ENCODE measurements at regions not wholly inside any gene's neighbourhood (a gene's known extent, or its start where the extent isn't known, plus 50 kb on each side); places are given as distances from the start of the nearest gene placed in this dataset.

DNA sequence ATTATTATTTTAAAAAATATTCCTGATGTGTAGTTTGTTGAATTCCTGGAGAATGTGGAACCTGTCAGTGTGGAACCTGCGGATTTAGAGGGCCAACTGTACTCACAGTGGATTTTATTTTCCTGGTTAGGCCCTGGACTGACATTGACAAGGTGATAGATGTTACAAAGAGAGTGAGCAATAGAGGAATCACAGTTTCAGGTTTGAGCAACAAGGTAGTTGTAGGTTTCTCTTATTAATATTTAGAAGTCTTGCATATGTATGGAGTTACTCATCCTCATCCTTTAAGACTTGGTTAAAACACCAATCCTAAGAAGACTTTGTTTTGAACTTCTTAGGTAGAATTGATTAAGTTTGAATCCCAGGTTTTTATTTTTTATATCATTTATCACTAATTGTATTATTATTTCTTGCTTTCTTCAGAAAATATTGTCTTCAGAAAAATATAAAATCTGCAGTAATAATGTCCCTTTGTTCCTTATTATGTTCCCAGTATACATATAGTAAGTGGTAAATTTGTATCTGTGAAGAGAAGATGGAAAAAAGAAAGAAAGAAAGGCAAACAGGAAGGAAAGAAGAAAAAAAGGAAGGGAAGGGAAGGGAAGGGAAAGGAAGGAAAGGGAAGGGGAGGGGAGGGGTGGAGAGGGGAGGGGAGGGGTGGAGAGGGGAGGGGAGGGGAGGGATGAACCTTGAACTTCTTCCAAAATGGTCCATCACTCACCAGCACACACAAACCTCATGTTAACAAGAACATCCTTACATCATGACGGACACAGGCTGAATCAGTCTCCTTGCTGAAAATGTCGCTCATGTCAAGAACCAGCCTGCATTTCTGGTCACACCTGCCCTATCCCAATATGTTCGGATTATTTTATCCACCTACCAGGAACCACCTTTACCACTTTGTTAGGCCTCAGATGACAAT lies 867.2 kb downstream of the CDH11 start:
- DNase-seq = no peak

DNA sequence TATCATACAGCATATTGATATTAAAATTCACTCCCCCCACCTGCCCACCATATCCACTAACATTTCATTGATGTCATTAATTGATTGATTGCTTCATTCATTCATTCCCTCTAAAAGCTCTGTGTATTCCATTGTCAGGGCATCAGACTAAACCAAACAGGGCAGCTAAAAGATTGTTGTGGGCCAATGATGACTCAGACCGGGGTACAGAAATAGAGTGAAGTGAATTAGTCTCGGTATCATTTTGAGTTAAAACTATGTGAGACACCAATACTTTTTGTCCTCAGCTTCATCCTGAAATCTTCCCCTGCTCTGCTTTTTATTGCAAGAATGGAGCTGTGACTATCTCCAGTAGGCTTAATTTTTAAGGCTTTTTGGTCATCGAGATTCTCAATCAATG lies 868.3 kb downstream of the CDH11 start:
- DNase-seq = no peak

DNA sequence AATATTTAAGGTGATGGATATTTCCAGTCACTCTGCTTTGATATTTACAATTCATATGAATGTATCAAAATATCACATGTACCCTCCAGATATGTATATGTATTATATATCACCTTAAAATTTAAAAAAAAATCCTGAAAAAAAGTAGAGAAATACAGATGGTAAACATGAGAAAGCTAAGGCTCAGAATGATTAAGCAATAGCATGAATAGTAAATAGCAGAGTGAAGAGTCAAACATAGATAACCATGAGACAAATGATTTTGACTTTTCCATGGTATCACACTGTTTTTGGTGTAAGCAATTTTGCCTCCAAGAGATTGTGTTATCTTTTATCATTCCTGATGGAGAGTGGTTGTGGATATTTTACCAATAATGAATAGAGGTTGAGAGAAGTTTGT lies 868.8 kb downstream of the CDH11 start:
- no peak for DNase-seq

DNA sequence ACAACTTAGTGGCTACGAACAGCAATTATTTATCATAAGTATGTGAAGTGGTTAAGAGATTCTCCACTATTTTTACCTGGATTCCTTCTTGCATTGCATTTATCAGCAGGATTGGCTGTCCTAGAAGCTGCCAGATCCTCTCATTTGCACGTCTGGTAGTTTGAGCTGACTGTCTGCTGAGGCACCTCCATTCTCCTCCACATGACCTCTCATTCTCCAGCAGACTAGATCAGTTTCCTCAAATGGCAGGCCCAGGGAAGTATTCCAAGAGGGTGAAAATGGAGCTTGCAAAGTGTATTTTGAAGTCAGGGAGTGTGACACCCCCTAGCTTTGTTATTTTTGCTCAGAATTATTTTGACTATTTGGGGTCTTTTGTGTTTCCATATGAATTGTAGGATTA lies 870.1 kb downstream of the CDH11 start:
- no peak for DNase-seq

DNA sequence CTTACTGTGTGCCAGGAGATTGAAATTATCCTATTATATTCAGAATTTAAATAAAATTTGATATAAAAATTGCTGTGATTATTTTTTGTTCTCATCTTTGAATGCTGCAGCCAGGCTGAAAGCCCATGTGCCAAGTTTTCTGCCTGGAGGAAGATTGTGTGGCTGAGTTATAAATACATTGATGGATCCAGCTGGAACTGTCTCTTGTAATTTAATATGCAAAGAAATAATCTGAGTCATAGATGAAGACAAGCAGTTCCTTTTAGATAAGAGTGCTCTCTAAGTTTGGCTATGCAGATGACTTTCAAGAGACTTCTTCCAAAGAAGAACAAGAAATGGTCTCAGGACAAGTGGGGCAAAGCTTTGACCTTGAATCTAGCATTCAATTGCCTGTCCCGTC lies 871.0 kb downstream of the CDH11 start:
- peak in 7 of 58 donors; percentile 2 to 67 (median 21) for DNase-seq

DNA sequence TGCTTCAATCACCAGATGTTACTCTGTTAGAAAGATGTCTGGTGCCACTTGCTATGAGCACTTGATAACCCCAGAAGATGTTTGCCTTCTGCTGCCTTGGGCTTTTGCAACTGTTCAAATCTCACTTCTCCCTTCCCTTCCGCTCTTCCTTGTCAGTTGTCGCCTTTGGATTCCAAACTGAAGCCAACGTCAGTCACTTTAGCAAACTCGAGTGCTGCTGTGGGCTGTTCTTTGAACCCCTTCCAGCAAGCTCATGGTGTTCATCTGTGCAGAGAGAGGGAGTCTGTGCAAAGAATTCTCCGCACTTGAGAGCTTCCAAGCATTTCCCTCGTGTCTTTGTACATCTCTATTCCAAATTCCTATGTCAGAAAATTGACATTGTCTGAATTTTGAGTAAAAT lies 879.4 kb downstream of the CDH11 start:
- peak in 30 of 58 donors; percentile 1 to 72 (median 20) for DNase-seq

DNA sequence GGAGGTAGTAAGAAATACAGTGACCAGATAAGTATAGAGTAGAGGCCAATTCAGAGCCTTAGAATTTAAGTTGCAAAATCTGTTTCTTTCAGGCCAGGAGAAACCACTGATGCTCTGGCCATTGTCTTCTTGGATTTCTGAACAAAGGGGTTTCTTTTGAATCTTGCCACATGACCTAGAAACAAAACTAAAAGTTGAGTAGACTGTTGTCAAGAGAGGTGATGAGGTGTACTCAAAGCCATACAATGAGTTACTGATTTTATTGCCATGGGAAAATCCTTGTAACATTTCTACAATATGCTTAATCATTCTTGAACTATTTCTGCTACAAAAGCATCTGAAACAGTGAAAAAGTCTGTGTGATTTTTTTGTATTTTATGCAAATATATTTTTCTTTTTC lies 881.3 kb downstream of the CDH11 start:
- DNase-seq = no peak

DNA sequence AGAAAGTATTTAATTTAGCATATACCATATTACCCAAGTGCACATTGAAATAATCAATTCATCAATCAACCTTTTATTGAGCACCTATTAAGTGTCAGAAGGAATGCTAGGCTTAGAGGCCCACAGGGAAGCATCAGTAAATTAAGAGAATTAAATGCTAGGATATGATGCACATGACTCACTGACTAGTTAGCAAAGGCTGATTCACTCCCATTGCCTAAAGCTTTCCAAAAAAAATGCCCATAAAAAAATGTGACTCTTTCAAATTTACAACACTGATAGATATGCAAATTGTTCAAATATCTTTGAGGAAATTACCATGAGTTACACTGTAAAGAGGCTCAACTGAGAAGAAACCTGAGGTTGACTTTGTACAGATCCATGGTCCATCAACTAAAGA lies 883.3 kb downstream of the CDH11 start:
- no peak for DNase-seq

DNA sequence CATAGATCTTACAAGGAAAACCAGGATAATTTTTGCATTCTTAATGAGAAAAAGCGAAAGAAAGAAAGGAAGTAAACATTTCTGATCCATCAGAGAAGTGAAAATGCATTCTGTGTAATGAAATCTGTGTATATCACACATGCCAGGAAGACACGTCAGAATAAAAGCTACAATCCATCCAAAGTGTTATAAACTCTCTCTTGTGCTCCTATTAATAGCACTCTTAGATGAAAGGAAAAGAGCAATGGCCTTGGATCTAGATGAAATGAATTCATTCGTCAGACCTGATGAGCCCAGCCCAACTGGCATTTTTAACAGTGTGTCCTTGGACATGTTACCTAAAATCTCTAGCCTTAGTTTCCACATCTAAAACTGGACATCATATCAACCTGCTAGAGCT lies 885.5 kb downstream of the CDH11 start:
- no peak for DNase-seq

DNA sequence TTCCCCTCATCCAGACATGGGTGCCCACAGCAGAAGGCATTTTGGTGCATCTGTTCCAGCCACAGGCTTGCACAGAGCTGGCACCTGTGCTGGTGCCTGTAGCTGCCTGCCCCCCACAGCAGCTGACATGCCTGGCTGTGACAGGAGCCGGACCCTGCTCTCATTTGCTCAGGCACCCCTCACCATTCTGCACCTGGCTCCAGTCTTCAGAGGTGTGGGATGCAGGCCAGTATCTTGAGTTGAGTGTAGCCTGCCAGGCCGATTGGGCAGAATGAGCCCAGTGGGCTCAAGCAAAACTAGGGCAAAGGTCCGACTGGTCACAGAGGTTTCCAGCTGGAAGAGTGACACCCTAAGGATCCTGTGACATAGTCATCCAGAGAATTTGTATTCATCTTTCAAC lies 887.7 kb downstream of the CDH11 start:
- DNase-seq = no peak

DNA sequence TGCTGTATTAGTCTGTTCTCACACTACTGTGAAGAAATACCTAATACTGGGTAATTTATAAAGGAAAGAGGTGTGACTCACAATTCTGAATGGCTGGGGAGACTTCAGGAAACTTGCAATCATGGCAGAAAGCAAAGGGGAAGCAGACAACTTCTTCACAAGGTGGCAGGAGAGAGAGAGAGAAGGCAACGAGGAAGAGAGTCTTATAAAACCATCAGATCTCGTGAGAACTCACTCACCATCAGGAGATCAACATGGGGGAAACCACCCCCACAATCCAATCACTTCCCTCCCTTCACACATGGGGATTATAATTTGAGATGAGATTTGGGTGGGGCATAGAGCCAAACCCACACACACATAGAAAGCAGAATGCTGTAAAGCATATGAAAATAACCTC lies 896.2 kb downstream of the CDH11 start:
- DNase-seq = no peak

DNA sequence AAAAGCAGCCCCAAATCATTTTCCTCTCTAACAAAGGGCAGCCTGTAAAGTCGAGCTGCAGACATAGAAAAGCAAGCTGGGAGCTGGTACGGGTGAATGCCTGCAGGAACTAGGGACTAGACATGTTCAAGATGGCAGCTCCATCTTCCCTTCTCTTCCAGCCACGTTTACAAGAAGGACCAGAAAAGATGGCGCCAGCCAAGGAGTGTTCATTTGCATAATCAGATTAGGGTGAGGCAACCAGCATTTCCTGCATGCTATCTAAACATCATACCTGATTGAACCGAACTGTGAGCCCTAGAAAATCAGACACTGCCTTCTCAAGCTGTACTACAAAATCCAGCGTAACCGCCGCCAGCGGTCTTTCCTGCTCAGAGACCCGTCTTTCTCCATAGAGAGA lies 896.8 kb downstream of the CDH11 start:
- DNase-seq = no peak

DNA sequence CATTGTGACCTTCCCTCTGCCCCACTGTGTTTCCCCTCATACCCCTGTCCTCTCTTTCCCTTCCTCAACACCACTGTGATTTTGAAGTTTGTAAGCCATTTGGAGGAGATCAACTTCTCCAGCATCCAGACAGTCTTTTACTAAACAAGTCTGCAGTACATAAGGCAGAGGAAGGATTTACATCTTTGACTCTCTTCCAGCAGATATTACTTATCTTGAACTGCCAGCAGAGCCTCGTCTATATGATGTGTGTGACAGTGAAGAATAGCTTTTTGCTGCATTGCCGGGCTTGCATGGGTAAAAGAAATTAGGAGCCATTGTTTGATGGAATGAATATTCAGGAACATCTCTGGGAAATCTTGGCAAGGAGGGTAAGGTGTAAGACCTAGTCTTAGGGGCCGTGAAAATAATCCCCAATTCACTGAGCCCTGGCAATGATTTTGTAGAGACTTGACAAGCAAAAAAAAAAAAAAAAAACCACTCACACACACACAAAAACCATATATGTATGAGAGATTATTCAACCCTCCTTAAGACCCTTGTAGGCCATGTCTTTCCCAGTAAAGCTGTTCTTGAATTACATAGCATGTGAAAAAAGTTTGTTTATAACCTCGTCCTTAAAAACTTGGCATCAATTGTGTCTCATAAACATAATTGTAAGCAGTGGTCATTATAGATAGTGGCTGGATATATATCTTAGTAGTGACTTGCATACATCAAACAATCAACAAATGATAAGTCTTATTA lies 903.9 kb downstream of the CDH11 start:
- DNase-seq = no peak

DNA sequence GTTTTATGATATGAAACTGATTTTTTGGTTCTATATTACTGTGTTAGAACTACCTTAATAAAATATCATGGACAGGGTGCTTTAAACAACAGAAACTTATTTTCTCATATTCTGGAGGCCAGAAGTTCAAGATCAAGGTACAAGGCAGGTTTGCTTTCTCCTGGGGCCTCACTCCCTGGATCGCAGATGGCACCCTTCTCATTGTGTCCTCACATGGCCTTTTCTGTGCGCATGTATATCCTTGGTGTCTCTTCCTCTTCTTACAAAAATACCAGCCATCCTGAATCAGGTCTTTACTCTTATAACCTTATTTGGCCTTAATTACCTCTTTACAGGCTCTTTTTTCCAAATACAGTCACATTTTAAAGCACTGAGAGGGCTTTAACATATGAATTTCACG lies 906.1 kb downstream of the CDH11 start:
- DNase-seq = no peak

DNA sequence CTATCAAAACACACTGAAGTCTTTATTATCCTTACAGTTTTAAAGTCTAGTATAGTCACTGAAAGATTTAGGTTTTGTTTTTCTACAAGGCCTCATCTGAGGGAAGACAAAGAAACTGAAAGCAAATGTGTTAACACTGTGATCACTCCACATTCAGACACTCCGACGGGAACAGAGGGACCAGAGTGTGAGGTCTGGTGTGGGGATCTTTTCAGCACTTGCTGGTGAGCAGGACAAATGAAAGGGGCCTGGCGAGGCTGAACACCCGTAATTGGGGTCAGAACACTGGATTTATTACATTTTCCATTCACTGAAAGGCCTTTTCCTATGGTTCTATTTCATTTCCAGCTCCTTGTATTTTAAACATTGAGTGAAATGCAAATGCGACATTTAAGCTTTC lies 910.5 kb downstream of the CDH11 start:
- DNase-seq = no peak

DNA sequence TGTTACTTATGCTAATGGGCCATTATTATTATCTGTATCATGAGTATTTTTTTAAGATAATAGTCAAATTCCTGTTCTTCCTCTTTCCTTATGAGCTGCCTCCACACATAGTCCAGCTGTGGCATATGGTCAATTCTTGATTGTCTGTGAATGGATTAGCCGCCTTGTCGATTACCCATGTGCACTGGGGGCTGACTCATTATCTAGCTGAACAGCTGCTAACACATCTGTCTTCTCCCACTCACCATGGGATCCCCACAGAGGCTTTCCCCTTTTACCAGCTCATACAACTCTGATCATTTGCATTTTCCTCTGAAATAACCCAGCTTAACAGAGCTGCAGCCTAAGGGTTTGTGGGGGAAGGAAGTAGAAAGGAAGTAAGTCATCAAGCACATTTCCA lies 915.0 kb downstream of the CDH11 start:
- no peak for DNase-seq

DNA sequence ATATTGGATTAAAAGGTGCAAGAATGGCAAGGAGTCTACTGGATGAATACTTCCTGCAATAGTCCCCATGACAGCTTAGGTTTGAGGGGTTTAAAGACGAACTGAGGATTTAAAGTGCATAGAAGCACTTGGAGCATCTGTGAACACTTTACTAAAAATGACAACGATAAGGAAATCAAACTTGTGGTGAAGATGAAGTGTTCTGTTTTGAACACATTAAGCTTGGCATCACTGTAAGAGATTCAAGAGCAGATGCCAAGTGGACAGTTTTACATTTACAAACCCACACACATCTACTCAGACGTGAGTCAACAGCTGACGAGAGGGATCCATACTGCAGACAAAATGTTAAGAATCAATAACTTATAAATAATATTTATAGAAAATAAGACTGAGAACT lies 918.7 kb downstream of the CDH11 start:
- DNase-seq = no peak

DNA sequence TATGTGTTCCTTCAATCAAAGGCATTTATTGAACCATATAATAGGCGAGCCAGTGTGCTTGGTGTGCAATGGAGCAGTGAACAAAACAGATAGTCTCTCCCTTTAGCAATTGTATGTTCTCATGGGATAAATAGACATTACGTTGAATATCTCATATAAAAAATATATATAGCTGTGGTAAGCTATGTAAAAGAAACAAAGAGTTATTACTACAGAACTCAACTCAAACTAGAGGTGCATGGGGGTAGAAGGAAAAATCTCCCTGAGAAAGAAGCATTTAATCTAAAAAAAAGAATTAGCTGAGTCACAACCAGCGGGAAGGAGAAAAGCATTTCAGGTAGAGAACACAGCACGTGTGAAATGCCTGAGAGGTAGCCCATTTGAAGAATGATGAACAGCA lies 919.3 kb downstream of the CDH11 start:
- no peak for DNase-seq

DNA sequence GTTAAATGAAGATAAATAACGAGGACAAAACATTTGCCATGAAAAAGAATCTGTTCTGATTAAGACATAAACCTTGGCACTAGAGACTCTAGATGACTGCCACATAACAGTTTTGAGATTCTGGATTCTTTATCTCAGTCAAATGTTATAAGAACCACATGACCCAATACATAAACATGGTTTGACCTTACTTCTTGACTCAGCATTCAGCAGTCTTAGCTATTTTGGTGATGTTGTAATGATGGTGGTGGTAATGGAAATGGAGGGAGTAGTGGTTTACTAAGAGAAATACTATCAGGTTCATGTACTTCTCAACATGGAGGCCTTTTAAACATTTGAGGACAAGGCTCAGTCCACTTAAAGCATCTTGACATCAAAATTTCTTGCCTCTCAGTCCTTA lies 925.4 kb downstream of the CDH11 start:
- DNase-seq = no peak

DNA sequence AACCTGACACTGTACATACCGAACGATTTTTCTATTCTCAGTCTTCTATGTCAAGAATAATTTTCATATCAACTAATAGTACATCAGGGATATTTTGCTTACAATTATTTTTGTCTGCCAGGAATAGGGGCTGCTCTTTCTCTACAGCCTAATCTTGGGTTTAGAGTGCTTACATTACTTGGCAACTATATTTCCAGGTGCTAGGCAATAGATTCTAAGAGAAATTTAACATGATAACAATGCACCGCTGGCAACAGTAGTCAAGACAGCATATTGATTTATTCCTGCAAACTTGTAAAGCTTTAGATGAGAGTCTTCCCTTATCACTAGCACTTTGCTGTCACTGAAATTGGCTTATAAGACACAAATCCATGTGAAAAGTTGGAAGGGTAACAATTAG lies 935.9 kb downstream of the CDH11 start:
- DNase-seq = no peak

DNA sequence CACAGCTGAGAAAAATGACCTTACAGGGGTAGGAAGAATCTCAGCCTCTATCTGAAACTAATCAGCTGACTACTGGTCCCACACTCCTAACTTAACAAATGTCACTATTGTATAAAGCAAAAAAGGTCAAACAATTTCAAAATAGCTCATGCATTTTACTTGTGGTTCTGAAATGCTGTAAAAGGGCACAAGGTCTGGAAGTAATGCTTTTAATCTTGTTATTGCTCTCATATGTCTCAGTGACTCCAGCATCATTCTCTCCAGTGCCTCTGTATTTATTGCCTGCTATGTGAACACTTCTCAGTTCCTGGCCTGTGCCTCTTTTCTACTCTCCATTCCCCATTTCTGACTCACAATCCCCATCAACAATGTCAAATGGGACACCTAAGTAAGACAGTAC lies 937.7 kb downstream of the CDH11 start:
- DNase-seq = no peak

DNA sequence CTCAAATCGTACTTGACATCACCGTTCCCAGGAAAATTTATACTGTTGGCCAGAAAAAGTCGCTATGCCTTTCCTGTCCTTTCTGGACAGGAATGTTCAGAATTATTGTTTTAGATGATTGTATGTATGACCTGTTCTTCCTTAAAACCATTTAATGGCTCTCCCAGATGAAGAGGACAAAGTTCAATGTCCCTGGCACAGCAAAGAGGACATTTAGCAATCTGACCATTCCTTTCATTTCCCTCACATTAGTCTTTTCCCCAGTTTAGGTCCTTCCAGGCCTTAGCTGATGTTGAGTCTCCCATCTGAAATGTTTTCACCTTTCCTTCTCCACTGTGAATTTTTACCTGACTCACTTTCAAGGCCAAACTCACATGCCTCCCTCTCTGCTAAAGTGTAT lies 938.9 kb downstream of the CDH11 start:
- no peak for DNase-seq
